ENCODE measurements at regions not wholly inside any gene's neighbourhood (a gene's known extent, or its start where the extent isn't known, plus 50 kb on each side); places are given as distances from the start of the nearest gene placed in this dataset.

- H3K4me3 Mint-ChIP-seq, result no peak overlapping the region
These were observed 60.9 kb downstream of the SIPA1L2 start for GRCh38 chr1:232568906-232569553.

GRCh38 chr1:232568331-232568852, 61.5 kb downstream of the SIPA1L2 start:
- Mint-ChIP-seq H3K27me3 (no peaks in the 10 kb centered on the region), H3K27ac (no peak overlapping the region), H3K36me3 (peaks cover 4% of the 10 kb centered on the region), H3K4me1 (ENCODE audit: unreplicated experiment) (peaks cover 48% of the 10 kb centered on the region), H3K4me3 (no peak overlapping the region), H3K9me3 (no peaks in the 10 kb centered on the region)
- no peak for DNase-seq (ENCODE audit: extremely low spot score, unreplicated experiment)
- no peak for TF ChIP-seq CTCF (conservative IDR thresholded peaks at IDR 0.05)

More at GRCh38 chr1:232568906-232569553, 60.9 kb downstream of the SIPA1L2 start:
- no peak for TF ChIP-seq CTCF (conservative IDR thresholded peaks at IDR 0.05)
- no peak overlapping the region for H3K27ac Mint-ChIP-seq
- DNase-seq (ENCODE audit: extremely low spot score, unreplicated experiment), result no peak
- H3K9me3 Mint-ChIP-seq, result no peaks in the 10 kb centered on the region
- peaks cover 4% of the 10 kb centered on the region for H3K36me3 Mint-ChIP-seq
- no peaks in the 10 kb centered on the region for H3K27me3 Mint-ChIP-seq
- peaks cover 52% of the 10 kb centered on the region for H3K4me1 Mint-ChIP-seq (ENCODE audit: unreplicated experiment)

- H3K4me3 Mint-ChIP-seq, result no peak overlapping the region
These were observed 63.8 kb downstream of the SIPA1L2 start for GRCh38 chr1:232566093-232566492.

GRCh38 chr1:232562855-232563510, 67.0 kb downstream of the SIPA1L2 start:
- H3K4me3 Mint-ChIP-seq, result no peak overlapping the region
- H3K9me3 Mint-ChIP-seq, result no peaks in the 10 kb centered on the region
- H3K36me3 Mint-ChIP-seq, result no peaks in the 10 kb centered on the region
- H3K27ac Mint-ChIP-seq, result no peak overlapping the region
- TF ChIP-seq CTCF (conservative IDR thresholded peaks at IDR 0.05), result no peak
- no peaks in the 10 kb centered on the region for H3K27me3 Mint-ChIP-seq
- peaks cover 54% of the 10 kb centered on the region for H3K4me1 Mint-ChIP-seq (ENCODE audit: unreplicated experiment)
- DNase-seq (ENCODE audit: extremely low spot score, unreplicated experiment), result no peak

More at GRCh38 chr1:232566093-232566492, 63.8 kb downstream of the SIPA1L2 start:
- Mint-ChIP-seq H3K9me3 (no peaks in the 10 kb centered on the region), H3K4me1 (ENCODE audit: unreplicated experiment) (peaks cover 56% of the 10 kb centered on the region), H3K27ac (no peak overlapping the region), H3K27me3 (no peaks in the 10 kb centered on the region), H3K36me3 (no peaks in the 10 kb centered on the region)
- TF ChIP-seq CTCF (conservative IDR thresholded peaks at IDR 0.05), result no peak
- no peak for DNase-seq (ENCODE audit: extremely low spot score, unreplicated experiment)

- Mint-ChIP-seq H3K27ac (no peak overlapping the region), H3K36me3 (no peaks in the 10 kb centered on the region), H3K27me3 (no peaks in the 10 kb centered on the region), H3K4me1 (ENCODE audit: unreplicated experiment) (peaks cover 60% of the 10 kb centered on the region), H3K4me3 (no peak overlapping the region), H3K9me3 (no peaks in the 10 kb centered on the region)
- TF ChIP-seq CTCF (conservative IDR thresholded peaks at IDR 0.05), result no peak
- no peak for DNase-seq (ENCODE audit: extremely low spot score, unreplicated experiment)
These were observed 68.6 kb downstream of the SIPA1L2 start for GRCh38 chr1:232561381-232561780.
